GM12878 (cell line): ENCODE measurements at regions not wholly inside any gene's neighbourhood (a gene's known extent, or its start where the extent isn't known, plus 50 kb on each side); places are given as distances from the start of the nearest gene placed in this dataset.

Experiments used
- ATAC-seq: fragments of 200-7000 bp; cut with Tn5 transposase; 3 replicates; pipeline ENCODE4 v1.9.1; 2020; ENCODE audit warnings: mild to moderate bottlenecking, moderate library complexity
- BruUV-seq: library from RNA; stranded (reverse); fragments of 400-500 nt; replicated peaks from 2 replicates; lab custom pipeline; 2021; lab: Mats Ljungman, UMichigan
- CTCF ChIA-PET: fragments of 300-600 bp; sonication (Branson Sonifier 250); formaldehyde crosslinking; extraction: SDS; loops from one replicate; lab custom pipeline; 2021; ENCODE audit warnings: inconsistent platforms; lab: Yijun Ruan, JAX
- POLR2A ChIA-PET: fragments of 350-600 bp; formaldehyde crosslinking; extraction: SDS; loops from one replicate; lab custom pipeline; 2021; ENCODE audit warnings: inconsistent platforms; lab: Charles Lee
- RAD21 ChIA-PET: fragments of 300-600 bp; sonication (Branson Sonifier 250); formaldehyde crosslinking; loops from one replicate; lab custom pipeline; 2023; ENCODE audit warnings: antibody characterized with exemption; ENCODE audit not compliant: unreplicated experiment; lab: Charles Lee
- SMC1A ChIA-PET: fragments of 300-600 bp; sonication (Branson Sonifier 250); formaldehyde crosslinking; loops from one replicate; lab custom pipeline; 2023; ENCODE audit not compliant: unreplicated experiment, uncharacterized antibody; lab: Charles Lee
- DNase-seq: peaks from one replicate; pipeline ENCODE4 v3.0.0-alpha.2; 2011; ENCODE audit warnings: low read depth, low spot score
- FAIRE-seq: peaks from 3 replicates; lab custom pipeline; 2011; peaks lifted over from hg19 to GRCh38; lab: Jason Lieb, UNC
- H2AFZ ChIP-seq: 2 replicates; pipeline ENCODE4 v1.6.0; 2011; ENCODE audit warnings: low read depth, low read length, control low read depth; ENCODE audit not compliant: control insufficient read depth
- H3K27ac ChIP-seq: 2 replicates; pipeline ENCODE4 v1.5.1; 2011; ENCODE audit warnings: control low read depth; ENCODE audit not compliant: control insufficient read depth, insufficient read depth
- H3K27me3 ChIP-seq, 2 experiments: replicated peaks in 1 of 2; 2 replicates each; pipeline versions ENCODE4 v1.6.0 to v1.6.1; 2011; ENCODE audit warnings: low read length in 1 of 2; ENCODE audit not compliant: control insufficient read depth in 2 of 2, insufficient read depth in 2 of 2
- H3K36me3 ChIP-seq, 2 experiments: 2 replicates each; pipeline ENCODE4 v1.5.1; 2011; ENCODE audit warnings: low read length in 1 of 2; ENCODE audit not compliant: control insufficient read depth in 2 of 2, insufficient read depth in 2 of 2
- H3K4me1 ChIP-seq: 2 replicates; pipeline ENCODE4 v1.6.1; 2011; ENCODE audit warnings: mild to moderate bottlenecking, low read length, moderate library complexity, mixed read lengths; ENCODE audit not compliant: control insufficient read depth, insufficient read depth
- H3K4me2 ChIP-seq: 2 replicates; pipeline ENCODE4 v1.6.0; 2011; ENCODE audit warnings: control low read depth; ENCODE audit not compliant: control insufficient read depth, insufficient read depth
- H3K4me3 ChIP-seq: fragments of 200-600 bp; sonication (generic); 2 replicates; pipeline ENCODE4 v1.5.1; 2016
- H3K79me2 ChIP-seq: 2 replicates; pipeline ENCODE4 v1.6.0; 2011; ENCODE audit warnings: low read length; ENCODE audit not compliant: control insufficient read depth, insufficient read depth
- H3K9ac ChIP-seq: 2 replicates; pipeline ENCODE4 v1.8.0; 2011; ENCODE audit warnings: low read length, control low read depth, mixed read lengths; ENCODE audit not compliant: control insufficient read depth, insufficient read depth
- H3K9me3 ChIP-seq: replicated peaks from 3 replicates; pipeline ENCODE4 v1.5.1; 2011; ENCODE audit warnings: mild to moderate bottlenecking, low read length; ENCODE audit not compliant: control insufficient read depth, insufficient read depth
- H4K20me1 ChIP-seq: 2 replicates; pipeline ENCODE4 v1.6.0; 2011; ENCODE audit not compliant: control insufficient read depth, insufficient read depth
- SIN3A ChIP-seq: IDR thresholded peaks from 2 replicates; pipeline ENCODE4 v1.6.1; 2012; ENCODE audit warnings: low read depth, low read length, improper control_type of control experiment
- SMARCA5 ChIP-seq: fragments of 450-650 bp; IDR thresholded peaks from 2 replicates; pipeline ENCODE4 v1.6.1; 2017; ENCODE audit warnings: mild to moderate bottlenecking
- SRF ChIP-seq, 2 experiments: IDR thresholded peaks; 2 replicates each; pipeline ENCODE4 v1.6.1; 2011; ENCODE audit warnings: low read depth in 2 of 2, low read length in 2 of 2, mild to moderate bottlenecking in 1 of 2, moderate library complexity in 1 of 2
- WGBS: methylation state at CpG from one replicate; pipeline ENCODE4 v1.1.6; 2016; ENCODE audit warnings: low lambda C conversion rate; ENCODE audit not compliant: insufficient replicate concordance, insufficient coverage; ENCODE audit errors: missing lambda C conversion rate; 5-methylcytosine and 5-hydroxymethylcytosine counted together
- in situ Hi-C: fragments of 300-500 bp; cut with MboI; formaldehyde crosslinking; loops from 9 replicates; pipeline ENCODE4 v1.14.3; 2018; ENCODE audit warnings: mixed read lengths
- intact Hi-C: fragments of 100-400 bp; cut with micrococcal nuclease; formaldehyde crosslinking; loops from one replicate; pipeline ENCODE4 v1.14.2; 2022; ENCODE audit not compliant: unreplicated experiment
- TF ChIP-seq, protein P1 (sequence below): IDR thresholded peaks from 2 replicates; pipeline ENCODE4 v1.6.1; 2011; ENCODE audit warnings: low read depth, mild to moderate bottlenecking, low read length, moderate library complexity, borderline replicate concordance; ENCODE audit errors: extremely low read depth
- TF ChIP-seq, protein P2 (sequence below): fragments of 450-650 bp; IDR thresholded peaks from 2 replicates; pipeline ENCODE4 v1.6.1; 2017; ENCODE audit warnings: mild to moderate bottlenecking, low read depth, inconsistent platforms; ENCODE audit not compliant: poor library complexity, severe bottlenecking
- TF ChIP-seq, protein P3 (sequence below): IDR thresholded peaks from 2 replicates; pipeline ENCODE4 v1.6.1; 2012; ENCODE audit warnings: low read depth, low read length, improper control_type of control experiment
- TF ChIP-seq, protein P4 (sequence below): fragments of 450-650 bp; formaldehyde crosslinking; IDR thresholded peaks from 2 replicates; pipeline ENCODE4 v1.5.0; 2022; ENCODE audit warnings: mild to moderate bottlenecking, missing genetic modification characterization

DNA sequence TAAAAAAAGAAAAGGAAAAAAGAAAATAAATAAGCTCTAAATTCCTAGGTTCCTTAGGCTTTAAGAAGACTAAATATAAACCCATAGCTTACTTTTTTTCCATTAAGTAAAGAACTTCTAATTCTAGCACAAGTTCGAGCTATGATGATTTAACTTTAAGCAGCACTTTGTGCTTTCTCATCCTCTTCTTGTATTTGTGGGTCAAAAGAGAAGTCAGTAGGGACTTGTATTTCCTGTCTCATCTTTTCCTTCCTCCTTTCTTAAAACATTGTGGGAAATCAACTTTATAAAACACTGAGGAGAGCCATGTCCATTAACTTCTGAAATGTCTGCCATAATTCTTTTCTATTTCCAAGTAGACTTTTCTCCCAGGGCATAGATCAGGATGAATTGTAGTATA is 637.7 kb upstream of the CITED2 start:
- ChIA-PET POLR2A (no interaction called here), RAD21 (no interaction called here), CTCF (no interaction called here), SMC1A (interaction anchor here (0.5 to 1.0 kb wide), 2 partner anchors 24 to 576 kb away, joined by 3 read pairs; no protein-coding TSS in a partner anchor)
- no peaks in the 10 kb centered on the region for H4K20me1 ChIP-seq
- WGBS = 5% methylated on average over 1 of the region's 1 CpG
- DNase-seq (no peak), ATAC-seq (no peak), FAIRE-seq (no peak)
- no peaks in the 10 kb centered on the region for H3K79me2 ChIP-seq
- no peaks in the 10 kb centered on the region for H3K27me3 ChIP-seq
- H3K36me3 ChIP-seq = no peaks in the 10 kb centered on the region
- intact Hi-C loops = no loop called here
- no peak overlapping the region for H3K27ac ChIP-seq
- H3K9me3 ChIP-seq = no peaks in the 10 kb centered on the region; the same call in 2 of the 3 replicates
- TF ChIP-seq, protein P1, sequence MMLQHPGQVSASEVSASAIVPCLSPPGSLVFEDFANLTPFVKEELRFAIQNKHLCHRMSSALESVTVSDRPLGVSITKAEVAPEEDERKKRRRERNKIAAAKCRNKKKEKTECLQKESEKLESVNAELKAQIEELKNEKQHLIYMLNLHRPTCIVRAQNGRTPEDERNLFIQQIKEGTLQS = no peak
- no peak for TF ChIP-seq SRF (IDR thresholded peaks at IDR 0.05; ENCODE audit: low read depth in 2 of 2, low read length in 2 of 2)
- no peak for TF ChIP-seq SMARCA5
- in situ Hi-C loops = no loop called here
- H3K9ac ChIP-seq = no peak overlapping the region
- BruUV-seq = no TSS peak
- H3K4me1 ChIP-seq = no peaks in the 10 kb centered on the region
- H2AFZ ChIP-seq = no peak overlapping the region
- H3K4me2 ChIP-seq = no peak overlapping the region
- no peak overlapping the region for H3K4me3 ChIP-seq

DNA sequence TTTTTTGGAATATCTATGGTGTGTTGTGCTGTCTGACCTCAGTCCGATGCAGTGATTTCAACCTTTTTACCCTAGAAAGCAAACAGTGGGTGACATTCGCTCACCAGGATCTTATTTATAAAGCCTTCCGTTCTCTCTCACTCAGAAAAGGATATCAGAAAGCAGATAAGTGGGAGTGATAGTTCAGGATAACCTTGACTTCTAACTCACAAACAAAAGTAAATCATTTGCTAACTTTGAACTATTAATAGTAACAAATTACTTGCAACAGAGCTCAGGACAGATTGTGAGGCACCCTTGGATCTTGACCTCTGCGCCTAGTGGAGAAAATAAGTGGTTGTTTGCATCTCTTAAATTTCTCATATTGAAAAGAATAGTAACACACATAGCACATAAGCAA is 637.1 kb upstream of the CITED2 start:
- no peak overlapping the region for H2AFZ ChIP-seq
- H3K4me1 ChIP-seq = no peaks in the 10 kb centered on the region
- no peaks in the 10 kb centered on the region for H3K79me2 ChIP-seq
- DNase-seq = no peak
- FAIRE-seq = no peak
- no peak overlapping the region for H3K4me2 ChIP-seq
- POLR2A ChIA-PET = no interaction called here
- 48% methylated on average over 4 of the region's 4 CpGs for WGBS
- CTCF ChIA-PET = no interaction called here
- intact Hi-C loops = no loop called here
- H3K27ac ChIP-seq = no peak overlapping the region
- H3K27me3 ChIP-seq = no peaks in the 10 kb centered on the region
- H3K36me3 ChIP-seq = no peaks in the 10 kb centered on the region
- RAD21 ChIA-PET = interaction anchor here (0.7 kb wide), 1 partner anchor 641 kb away, joined by 3 read pairs; no protein-coding TSS in a partner anchor
- no peaks in the 10 kb centered on the region for H4K20me1 ChIP-seq
- H3K9ac ChIP-seq = no peak overlapping the region
- H3K4me3 ChIP-seq = no peak overlapping the region
- in situ Hi-C loops = no loop called here
- ATAC-seq = no peak
- BruUV-seq = no TSS peak
- H3K9me3 ChIP-seq = no peaks in the 10 kb centered on the region; the same call in 2 of the 3 replicates
- SMC1A ChIA-PET = interaction anchor here (0.5 to 1.0 kb wide), 2 partner anchors 23 to 576 kb away, joined by 3 read pairs; no protein-coding TSS in a partner anchor
- TF ChIP-seq, protein P2, sequence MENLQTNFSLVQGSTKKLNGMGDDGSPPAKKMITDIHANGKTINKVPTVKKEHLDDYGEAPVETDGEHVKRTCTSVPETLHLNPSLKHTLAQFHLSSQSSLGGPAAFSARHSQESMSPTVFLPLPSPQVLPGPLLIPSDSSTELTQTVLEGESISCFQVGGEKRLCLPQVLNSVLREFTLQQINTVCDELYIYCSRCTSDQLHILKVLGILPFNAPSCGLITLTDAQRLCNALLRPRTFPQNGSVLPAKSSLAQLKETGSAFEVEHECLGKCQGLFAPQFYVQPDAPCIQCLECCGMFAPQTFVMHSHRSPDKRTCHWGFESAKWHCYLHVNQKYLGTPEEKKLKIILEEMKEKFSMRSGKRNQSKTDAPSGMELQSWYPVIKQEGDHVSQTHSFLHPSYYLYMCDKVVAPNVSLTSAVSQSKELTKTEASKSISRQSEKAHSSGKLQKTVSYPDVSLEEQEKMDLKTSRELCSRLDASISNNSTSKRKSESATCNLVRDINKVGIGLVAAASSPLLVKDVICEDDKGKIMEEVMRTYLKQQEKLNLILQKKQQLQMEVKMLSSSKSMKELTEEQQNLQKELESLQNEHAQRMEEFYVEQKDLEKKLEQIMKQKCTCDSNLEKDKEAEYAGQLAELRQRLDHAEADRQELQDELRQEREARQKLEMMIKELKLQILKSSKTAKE = no peak
- no peak for TF ChIP-seq SIN3A
- TF ChIP-seq, protein P3, sequence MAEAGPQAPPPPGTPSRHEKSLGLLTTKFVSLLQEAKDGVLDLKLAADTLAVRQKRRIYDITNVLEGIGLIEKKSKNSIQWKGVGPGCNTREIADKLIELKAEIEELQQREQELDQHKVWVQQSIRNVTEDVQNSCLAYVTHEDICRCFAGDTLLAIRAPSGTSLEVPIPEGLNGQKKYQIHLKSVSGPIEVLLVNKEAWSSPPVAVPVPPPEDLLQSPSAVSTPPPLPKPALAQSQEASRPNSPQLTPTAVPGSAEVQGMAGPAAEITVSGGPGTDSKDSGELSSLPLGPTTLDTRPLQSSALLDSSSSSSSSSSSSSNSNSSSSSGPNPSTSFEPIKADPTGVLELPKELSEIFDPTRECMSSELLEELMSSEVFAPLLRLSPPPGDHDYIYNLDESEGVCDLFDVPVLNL = no peak
- TF ChIP-seq, protein P4, sequence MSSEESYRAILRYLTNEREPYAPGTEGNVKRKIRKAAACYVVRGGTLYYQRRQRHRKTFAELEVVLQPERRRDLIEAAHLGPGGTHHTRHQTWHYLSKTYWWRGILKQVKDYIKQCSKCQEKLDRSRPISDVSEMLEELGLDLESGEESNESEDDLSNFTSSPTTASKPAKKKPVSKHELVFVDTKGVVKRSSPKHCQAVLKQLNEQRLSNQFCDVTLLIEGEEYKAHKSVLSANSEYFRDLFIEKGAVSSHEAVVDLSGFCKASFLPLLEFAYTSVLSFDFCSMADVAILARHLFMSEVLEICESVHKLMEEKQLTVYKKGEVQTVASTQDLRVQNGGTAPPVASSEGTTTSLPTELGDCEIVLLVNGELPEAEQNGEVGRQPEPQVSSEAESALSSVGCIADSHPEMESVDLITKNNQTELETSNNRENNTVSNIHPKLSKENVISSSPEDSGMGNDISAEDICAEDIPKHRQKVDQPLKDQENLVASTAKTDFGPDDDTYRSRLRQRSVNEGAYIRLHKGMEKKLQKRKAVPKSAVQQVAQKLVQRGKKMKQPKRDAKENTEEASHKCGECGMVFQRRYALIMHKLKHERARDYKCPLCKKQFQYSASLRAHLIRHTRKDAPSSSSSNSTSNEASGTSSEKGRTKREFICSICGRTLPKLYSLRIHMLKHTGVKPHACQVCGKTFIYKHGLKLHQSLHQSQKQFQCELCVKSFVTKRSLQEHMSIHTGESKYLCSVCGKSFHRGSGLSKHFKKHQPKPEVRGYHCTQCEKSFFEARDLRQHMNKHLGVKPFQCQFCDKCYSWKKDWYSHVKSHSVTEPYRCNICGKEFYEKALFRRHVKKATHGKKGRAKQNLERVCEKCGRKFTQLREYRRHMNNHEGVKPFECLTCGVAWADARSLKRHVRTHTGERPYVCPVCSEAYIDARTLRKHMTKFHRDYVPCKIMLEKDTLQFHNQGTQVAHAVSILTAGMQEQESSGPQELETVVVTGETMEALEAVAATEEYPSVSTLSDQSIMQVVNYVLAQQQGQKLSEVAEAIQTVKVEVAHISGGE = no peak
